Pancreas (tissue), 10 donors: ENCODE measurements at regions not wholly inside any gene's neighbourhood (a gene's known extent, or its start where the extent isn't known, plus 50 kb on each side); places are given as distances from the start of the nearest gene placed in this dataset.

ENCODE experiments used
- ATAC-seq, 4 donors: fragments of 200-7000 bp; cut with Tn5 transposase; one replicate each; pipeline versions ENCODE4 v1.8.0 to v1.9.1; 2020; ENCODE audit warnings: mild to moderate bottlenecking in 4 of 4, moderate library complexity in 4 of 4
- DNase-seq, 6 donors: peaks; one replicate each; pipeline ENCODE4 v3.0.0-alpha.2; 2020
- FAIRE-seq: peaks from 2 replicates; lab custom pipeline; 2012; peaks lifted over from hg19 to GRCh38; lab: Jason Lieb, UNC
- H3K27ac ChIP-seq, 4 donors: fragments of 200-600 bp; sonication (generic); 1 replicate in 3 of 4; 2 replicates in 1 of 4; pipeline versions ENCODE4 v1.5.0 to v1.8.0; 2020
- H3K27me3 ChIP-seq, 4 donors: fragments of 200-600 bp; one replicate each; pipeline ENCODE4 v1.8.0; 2021
- H3K36me3 ChIP-seq, 3 donors: fragments of 200-600 bp; sonication (generic) in 1 of 3; one replicate each; pipeline versions ENCODE4 v1.5.0 to v1.8.0; 2020 to 2021
- H3K4me1 ChIP-seq, 3 donors: fragments of 200-600 bp; one replicate each; pipeline ENCODE4 v1.8.0; 2021
- H3K4me3 ChIP-seq, 4 donors: fragments of 200-600 bp; sonication (generic) in 2 of 4; one replicate each; pipeline versions ENCODE4 v1.5.0 to v1.8.0; 2020 to 2021
- H3K9me3 ChIP-seq, 4 donors: fragments of 200-600 bp; one replicate each; pipeline ENCODE4 v1.8.0; 2021
- CTCF ChIP-seq, 4 donors: fragments of 200-600 bp; sonication (generic) in 3 of 4; IDR thresholded peaks; one replicate each; pipeline versions ENCODE4 v1.5.0 to v1.8.0; 2021; ENCODE audit warnings: antibody characterized with exemption in 4 of 4
- WGBS, 2 donors: extraction: QIAGEN DNeasy Blood & Tissue Kit; methylation state at CpG; one replicate each; pipeline ENCODE4 v1.1.7; 2013; 5-methylcytosine and 5-hydroxymethylcytosine counted together
- intact Hi-C, 3 donors: fragments of 100-400 bp; cut with DNase I; formaldehyde crosslinking; loops; one replicate each; pipeline versions ENCODE4 v1.11.1 to v1.14.2; 2022
- donor health status: healthy with polysubstance abuse.
- donor health status: DM: no; HTN: no; CAD: no; lungs with moderate emphysema.
- donor health status: DM: no; HTN: no; CAD: no.
- donor health status: control.
- donor health status: control.
- donor health status: Bipolar disorder and iron deficiency.
- donor health status: DM: yes; HTN: yes; CAD: no.
- donor health status: DM: no; HTN: no; CAD: no.
- donor health status: DM: no; HTN: no; CAD: no.
- donor health status: DM: yes; HTN: yes; CAD: no.

GRCh38 chr9:89926691-89927220 is 321.9 kb downstream of the GADD45G start:
- 36 to 48% methylated on average over 7 of the region's 7 CpGs for WGBS, 2 donors
- ATAC-seq: peak in 3 of 4 donors; percentile 17 to 27 (median 21)
- H3K4me1 ChIP-seq: peaks cover 0 to 16% (median 11%) of the 10 kb centered on the region in 3 donors
- H3K36me3 ChIP-seq: no peaks in the 10 kb centered on the region
- TF ChIP-seq CTCF (IDR thresholded peaks at IDR 0.05): no peak
- no peak for DNase-seq
- intact Hi-C loops: loop anchor here in 1 of 3 donors (10.0 kb wide), 2 partner anchors 168 to 322 kb away; partner anchors contain the start of gene GADD45G
- FAIRE-seq: no peak
- no peaks in the 10 kb centered on the region for H3K27me3 ChIP-seq
- peak overlapping the region in 1 of 4 donors; percentile 25 for H3K27ac ChIP-seq
- H3K9me3 ChIP-seq: no peaks in the 10 kb centered on the region
- no peak overlapping the region for H3K4me3 ChIP-seq

- H3K9me3 ChIP-seq: no peaks in the 10 kb centered on the region
- H3K36me3 ChIP-seq: no peaks in the 10 kb centered on the region
- 95 to 98% methylated on average over 1 of the region's 1 CpG for WGBS, 2 donors
- H3K27me3 ChIP-seq: no peaks in the 10 kb centered on the region
- H3K27ac ChIP-seq: no peak overlapping the region
- peaks cover 0 to 16% (median 11%) of the 10 kb centered on the region in 3 donors for H3K4me1 ChIP-seq
- DNase-seq (no peak), ATAC-seq (no peak), FAIRE-seq (no peak)
- intact Hi-C loops: loop anchor here in 1 of 3 donors (10.0 kb wide), 2 partner anchors 167 to 323 kb away; partner anchors contain the start of gene GADD45G
- no peak for TF ChIP-seq CTCF (IDR thresholded peaks at IDR 0.05)
- H3K4me3 ChIP-seq: no peak overlapping the region
Observed at GRCh38 chr9:89928106-89928505, 323.3 kb downstream of the GADD45G start.

GRCh38 chr9:89928521-89929275 is 323.9 kb downstream of the GADD45G start:
- TF ChIP-seq CTCF (IDR thresholded peaks at IDR 0.05): no peak
- peaks cover 0 to 15% (median 11%) of the 10 kb centered on the region in 3 donors for H3K4me1 ChIP-seq
- no peaks in the 10 kb centered on the region for H3K27me3 ChIP-seq
- FAIRE-seq: no peak
- no peak for DNase-seq
- H3K4me3 ChIP-seq: no peak overlapping the region
- no peaks in the 10 kb centered on the region for H3K36me3 ChIP-seq
- no peak overlapping the region for H3K27ac ChIP-seq
- no peak for ATAC-seq
- 93 to 97% methylated on average over 6 of the region's 6 CpGs for WGBS, 2 donors
- intact Hi-C loops: loop anchor here in 1 of 3 donors (10.0 kb wide), 2 partner anchors 166 to 324 kb away; partner anchors contain the start of gene GADD45G
- no peaks in the 10 kb centered on the region for H3K9me3 ChIP-seq

DNA sequence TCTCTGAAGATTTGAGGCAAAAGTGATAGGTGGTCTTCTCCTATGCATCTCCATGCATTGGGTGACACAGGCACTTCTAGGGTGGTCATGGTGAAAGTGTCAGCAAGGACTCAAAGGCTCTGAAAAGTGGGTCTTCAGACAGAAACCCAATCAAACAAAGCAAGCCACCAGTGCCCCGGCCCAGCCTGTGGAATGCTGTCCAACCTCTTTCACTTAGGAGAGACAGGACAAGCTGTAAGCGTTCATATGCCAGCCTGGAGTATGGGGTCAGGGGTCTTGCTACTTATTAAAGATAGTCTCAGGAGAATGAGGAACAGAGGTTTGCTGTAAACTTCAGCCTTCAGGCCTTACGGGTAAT is 324.5 kb downstream of the GADD45G start:
- no peak overlapping the region for H3K27ac ChIP-seq
- TF ChIP-seq CTCF (IDR thresholded peaks at IDR 0.05): no peak

More for the DNA sequence above, 324.5 kb downstream of the GADD45G start:
- no peaks in the 10 kb centered on the region for H3K36me3 ChIP-seq
- ATAC-seq: peak in 2 of 4 donors; percentile 18 to 28
- H3K4me3 ChIP-seq: no peak overlapping the region
- WGBS, 2 donors: 67 to 72% methylated on average over 3 of the region's 3 CpGs
- peaks cover 0 to 12% (median 11%) of the 10 kb centered on the region in 3 donors for H3K4me1 ChIP-seq
- H3K9me3 ChIP-seq: no peaks in the 10 kb centered on the region
- no peaks in the 10 kb centered on the region for H3K27me3 ChIP-seq
- intact Hi-C loops: loop anchor here in 1 of 3 donors (10.0 kb wide), 2 partner anchors 166 to 324 kb away; partner anchors contain the start of gene GADD45G
- FAIRE-seq: no peak
- no peak for DNase-seq
